AG08395 (cell line): ENCODE measurements at regions not wholly inside any gene's neighbourhood (a gene's known extent, or its start where the extent isn't known, plus 50 kb on each side); places are given as distances from the start of the nearest gene placed in this dataset.
"Not testable (repeated sequence)": the region's sequence is repeated elsewhere in the genome, so short reads cannot be mapped to it uniquely, and the experiment has no call there.

ENCODE experiments used
- DNase-seq: peaks from one replicate; pipeline ENCODE4 v3.0.0; 2012; ENCODE audit warnings: mixed read lengths, low spot score

DNA sequence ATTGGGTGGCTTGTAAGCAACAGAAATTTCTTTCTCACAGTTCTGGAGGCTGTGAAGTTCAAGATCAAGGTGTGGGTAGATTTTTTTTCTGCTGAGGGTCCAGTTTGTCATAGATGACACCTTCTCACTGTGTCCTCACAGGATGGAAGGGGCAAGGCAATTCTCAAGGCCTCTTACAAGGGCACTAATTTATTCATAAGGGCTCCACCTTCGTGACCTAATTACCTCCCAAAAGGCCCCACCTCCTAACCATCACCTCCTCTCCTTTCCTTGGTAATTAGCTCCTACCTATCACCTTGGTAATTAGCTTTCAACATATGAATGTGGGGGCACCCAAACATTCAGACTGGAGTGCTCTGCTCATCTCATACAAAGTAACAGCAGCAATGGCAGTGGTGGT is 92.3 kb upstream of the CD44 start:
- no peak for DNase-seq

DNA sequence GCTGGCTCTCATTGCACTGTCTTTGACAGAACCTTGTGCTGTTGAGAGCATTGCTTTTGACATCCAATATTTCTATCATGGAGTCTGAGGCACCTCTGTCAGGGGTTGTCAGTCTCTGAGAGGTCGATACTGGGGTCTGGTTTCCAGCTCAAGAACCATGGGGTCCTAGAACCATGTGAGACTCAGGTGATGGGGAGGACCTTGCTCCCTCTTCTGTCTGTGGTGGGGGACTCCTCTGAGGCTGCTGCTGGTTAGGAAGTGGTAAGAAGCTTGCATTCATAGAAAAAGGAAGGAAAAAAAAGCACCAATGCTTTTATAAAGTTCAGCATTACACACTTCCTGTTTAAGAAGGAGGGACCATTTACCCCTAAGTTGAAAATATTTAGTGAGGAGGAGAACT is 91.8 kb upstream of the CD44 start:
- no peak for DNase-seq

DNA sequence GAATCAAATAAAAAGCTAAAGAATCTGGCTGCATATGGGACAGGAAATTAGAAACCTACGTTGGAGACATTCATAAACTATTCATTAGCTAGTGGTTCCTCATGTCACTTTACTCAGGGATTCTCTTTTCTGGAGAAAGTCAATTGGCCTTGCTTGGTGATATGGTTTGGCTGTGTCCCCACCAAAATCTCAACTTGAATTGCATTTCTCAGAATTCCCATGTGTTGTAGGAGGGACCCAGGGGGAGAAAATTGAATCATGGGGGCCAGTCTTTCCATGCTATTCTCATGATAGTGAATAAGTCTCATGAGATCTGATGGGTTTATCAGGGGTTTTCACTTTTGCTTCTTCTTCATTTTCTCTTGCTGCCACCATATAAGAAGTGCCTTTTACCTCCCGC is 91.2 kb upstream of the CD44 start:
- DNase-seq = no peak

- DNase-seq = not testable (repeated sequence)
Measured at GRCh38 chr11:35048346-35048745, 90.6 kb upstream of the CD44 start.

- no peak for DNase-seq
Measured at GRCh38 chr11:35049859-35050531, 89.0 kb upstream of the CD44 start.

- DNase-seq = no peak
Measured at GRCh38 chr11:35050541-35050995, 88.4 kb upstream of the CD44 start.

GRCh38 chr11:35056391-35057093 is 82.4 kb upstream of the CD44 start:
- DNase-seq = no peak

DNA sequence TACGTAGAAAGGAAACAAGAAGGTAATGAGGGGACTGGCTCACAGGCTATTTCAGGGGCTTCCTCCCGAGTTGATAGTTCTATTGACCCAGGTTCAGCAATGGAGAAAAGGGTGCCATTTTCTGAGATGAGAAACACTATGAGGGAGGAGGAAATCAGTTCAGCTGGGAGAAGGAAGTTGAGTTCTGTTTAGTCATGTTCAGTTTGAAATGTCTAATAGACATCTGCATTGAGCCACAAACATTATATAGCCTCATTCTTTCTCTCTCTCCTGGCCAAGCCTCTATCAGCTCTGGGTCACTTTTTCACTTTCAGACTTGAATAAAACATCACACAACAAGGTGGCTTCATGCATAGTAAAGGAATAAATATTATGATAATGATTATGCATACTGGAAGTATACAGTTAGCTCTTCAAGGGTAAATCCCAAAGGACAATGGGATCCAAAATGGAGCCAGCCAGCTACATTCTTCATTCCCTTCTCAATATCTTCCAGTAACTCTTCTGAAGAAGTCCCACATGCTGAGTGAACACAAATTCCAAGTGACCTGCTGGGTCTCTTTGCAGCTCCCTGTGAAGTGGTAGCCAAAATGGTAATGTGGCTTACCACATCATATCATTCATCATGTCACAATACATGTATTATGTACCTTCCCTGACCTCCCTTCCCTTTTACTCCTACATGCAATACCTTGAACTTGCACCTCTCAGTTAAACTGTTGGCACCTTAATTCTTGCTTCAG is 80.9 kb upstream of the CD44 start:
- DNase-seq = no peak

GRCh38 chr11:35058669-35059434 is 80.1 kb upstream of the CD44 start:
- DNase-seq = no peak

DNA sequence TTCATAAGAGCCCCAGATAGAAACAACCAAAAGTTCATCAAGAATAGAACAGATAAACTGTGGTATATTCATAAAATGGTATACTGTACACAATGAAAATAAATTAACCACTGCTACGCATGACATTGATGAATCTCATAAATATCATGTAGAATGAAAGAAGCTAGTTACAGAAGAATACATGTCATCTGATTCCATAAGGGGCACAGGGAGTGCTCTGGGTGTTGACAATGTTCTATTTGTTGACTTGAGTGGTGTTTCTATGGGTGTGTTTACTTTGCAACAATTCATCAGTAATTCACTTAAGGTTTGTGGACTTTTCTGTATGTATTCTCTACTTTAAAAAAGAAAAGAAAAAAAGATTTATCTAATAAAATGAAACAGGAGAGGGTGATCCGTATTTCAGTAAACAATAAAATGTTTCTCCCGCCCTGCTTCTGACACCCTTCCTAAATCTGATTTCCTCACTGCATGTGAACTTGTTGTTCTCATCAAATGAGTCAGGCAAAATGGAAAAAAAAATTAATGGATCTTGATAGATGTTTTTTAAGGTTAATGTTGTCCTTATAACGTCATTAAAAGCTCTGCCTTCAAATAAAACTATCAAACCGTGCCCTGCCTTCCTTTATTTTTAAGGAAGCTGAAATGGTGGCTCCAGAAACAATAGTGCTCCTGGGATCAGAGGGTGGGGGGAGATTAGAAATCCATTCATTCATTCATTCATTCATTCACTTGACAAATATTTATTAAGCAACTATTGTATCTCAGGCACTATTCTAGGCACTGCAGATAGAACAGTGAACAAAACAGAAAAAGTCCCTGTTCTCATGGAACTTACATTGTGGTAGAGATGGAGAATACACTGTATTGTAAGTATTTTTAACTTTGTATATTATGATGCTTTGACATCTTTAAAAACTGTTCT is 77.2 kb upstream of the CD44 start:
- peak; percentile 25 for DNase-seq

- no peak for DNase-seq
Measured at GRCh38 chr11:35063488-35063931, 75.5 kb upstream of the CD44 start.

DNA sequence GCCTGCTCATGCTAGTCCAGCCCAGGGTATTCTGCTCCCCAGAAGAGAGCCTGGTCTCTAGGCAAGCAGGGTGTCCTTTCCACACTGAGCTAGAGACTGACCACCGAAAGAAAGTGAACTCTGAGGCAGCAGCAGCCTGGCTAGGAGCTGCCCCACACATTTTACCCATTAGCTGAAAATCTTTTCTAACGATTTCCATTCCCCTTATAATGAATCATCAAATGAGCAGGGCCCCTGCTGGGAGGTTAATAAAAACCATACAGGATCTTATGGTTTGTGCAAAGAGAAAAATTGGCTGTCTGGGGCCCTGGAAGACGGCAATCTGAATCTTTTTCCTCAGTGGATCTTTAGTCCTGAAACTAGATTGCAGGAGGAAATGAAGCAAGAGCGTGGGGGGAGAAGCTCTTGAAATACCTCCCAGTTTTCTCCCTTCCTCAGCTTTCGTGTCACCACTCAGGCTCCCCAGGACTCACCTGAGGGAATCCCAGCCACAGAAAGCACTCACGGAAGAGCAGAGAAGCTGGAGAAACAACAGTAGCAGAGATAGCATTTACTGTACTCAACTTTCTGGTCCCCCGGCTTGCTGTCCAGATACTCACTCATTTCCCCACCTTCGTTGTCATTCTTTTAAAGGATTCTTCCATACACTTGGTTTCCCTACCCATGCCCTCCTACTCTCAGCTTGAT is 74.7 kb upstream of the CD44 start:
- peak; percentile 80 for DNase-seq

DNA sequence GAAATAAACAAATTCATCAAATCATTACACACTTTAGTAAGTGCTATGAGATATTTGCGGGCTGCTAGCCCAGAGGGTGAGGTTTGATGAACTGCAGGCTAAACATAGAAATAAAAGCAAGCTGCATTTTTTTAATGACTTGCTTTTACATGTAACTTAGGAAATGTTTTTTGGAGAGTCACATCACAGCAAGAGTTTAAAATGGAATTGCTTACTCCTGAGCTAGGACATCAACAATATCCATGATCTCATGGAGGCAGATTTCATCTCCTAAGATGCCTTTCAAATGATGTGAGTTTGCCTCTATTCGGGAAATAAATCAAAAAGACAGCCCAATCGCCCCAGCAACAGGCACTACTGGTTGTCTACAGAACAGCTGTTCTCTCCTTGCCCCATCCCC is 73.4 kb upstream of the CD44 start:
- DNase-seq = peak; percentile 65

GRCh38 chr11:35066030-35066429 is 72.9 kb upstream of the CD44 start:
- DNase-seq = no peak

- no peak for DNase-seq
Measured at GRCh38 chr11:35066783-35067423, 72.1 kb upstream of the CD44 start.

DNA sequence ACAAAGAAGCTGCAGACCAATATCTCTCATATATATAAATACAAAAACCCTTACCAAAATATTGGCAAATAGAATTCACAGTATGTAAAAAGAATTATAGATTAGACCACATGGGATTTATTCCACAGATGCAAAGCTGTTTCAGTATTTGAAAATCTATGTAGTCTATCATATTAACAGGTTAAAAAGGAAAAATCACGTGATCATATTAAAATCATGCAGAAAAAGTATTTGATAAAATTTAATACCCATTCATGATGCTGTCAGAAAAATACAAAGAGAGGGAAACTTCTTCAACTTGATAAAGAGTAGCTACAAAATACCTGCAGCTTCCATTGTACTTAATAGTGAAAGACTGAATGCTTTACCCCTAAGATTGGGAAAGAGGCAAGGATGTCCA is 67.2 kb upstream of the CD44 start:
- no peak for DNase-seq

DNA sequence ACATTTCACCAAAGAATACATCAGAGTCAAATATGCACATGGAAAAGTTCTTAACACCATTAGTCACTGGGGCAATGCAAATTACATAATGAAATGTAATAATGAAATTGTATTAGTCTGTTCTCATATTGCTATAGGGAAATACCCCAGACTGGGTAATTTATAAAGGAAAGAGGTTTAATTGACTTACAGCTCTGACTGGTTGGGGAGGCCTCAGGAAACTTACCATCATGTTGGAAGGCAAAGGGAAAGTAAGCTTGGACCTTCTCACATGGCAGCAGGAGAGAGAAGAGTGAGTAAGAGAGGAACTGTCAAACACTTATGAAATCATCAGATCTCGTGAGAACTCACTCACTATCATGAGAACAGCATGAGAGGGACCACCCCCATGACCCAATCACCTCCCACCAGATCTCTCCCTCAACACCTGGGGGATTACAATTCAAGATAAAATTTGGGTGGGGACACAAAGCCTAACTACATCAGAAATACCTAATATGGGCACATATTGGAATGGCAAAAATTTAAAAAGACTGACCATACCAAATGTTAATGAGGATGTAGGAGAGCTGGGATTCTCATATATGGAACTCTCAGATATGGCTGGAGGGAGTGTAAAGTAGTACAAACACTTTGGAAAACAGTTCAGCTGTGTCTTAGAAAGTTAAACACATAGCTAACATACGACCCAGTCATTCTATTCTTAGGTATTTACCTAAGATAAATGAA is 65.1 kb upstream of the CD44 start:
- no peak for DNase-seq

GRCh38 chr11:35076201-35077100 is 62.5 kb upstream of the CD44 start:
- DNase-seq = no peak
